Heart left ventricle (tissue), 16 donors: ENCODE measurements at regions not wholly inside any gene's neighbourhood (a gene's known extent, or its start where the extent isn't known, plus 50 kb on each side); places are given as distances from the start of the nearest gene placed in this dataset.

Experiments used
- ATAC-seq, 4 donors: fragments of 200-7000 bp; cut with Tn5 transposase; one replicate each; pipeline ENCODE4 v1.9.1; 2020 to 2022; ENCODE audit warnings: moderate library complexity in 4 of 4, mild to moderate bottlenecking in 3 of 4, moderate number of reproducible peaks in 1 of 4
- DNase-seq, 5 donors: peaks; one replicate each; pipeline ENCODE4 v3.0.0-alpha.2; 2020
- H3K27ac ChIP-seq, 12 donors: fragments of 200-600 bp; sonication (generic) in 4 of 12; one replicate each; pipeline versions ENCODE4 v1.5.0 to v1.8.0; 2016 to 2022; ENCODE audit warnings: mild to moderate bottlenecking in 2 of 12
- H3K27me3 ChIP-seq, 9 donors: fragments of 200-600 bp; sonication (generic) in 2 of 9; one replicate each; pipeline versions ENCODE4 v1.5.1 to v1.8.0; 2016 to 2022; ENCODE audit warnings: mild to moderate bottlenecking in 3 of 9
- H3K36me3 ChIP-seq, 9 donors: fragments of 200-600 bp; sonication (generic) in 2 of 9; one replicate each; pipeline versions ENCODE4 v1.5.0 to v1.8.0; 2018 to 2022; ENCODE audit warnings: mild to moderate bottlenecking in 2 of 9
- H3K4me1 ChIP-seq, 12 donors: fragments of 200-600 bp; sonication (generic) in 4 of 12; one replicate each; pipeline versions ENCODE4 v1.5.0 to v1.8.0; 2016 to 2022; ENCODE audit warnings: mild to moderate bottlenecking in 3 of 12
- H3K4me3 ChIP-seq, 12 donors: fragments of 200-600 bp; sonication (generic) in 4 of 12; one replicate each; pipeline versions ENCODE4 v1.5.0 to v1.8.0; 2017 to 2022; ENCODE audit warnings: mild to moderate bottlenecking in 9 of 12, moderate library complexity in 4 of 12
- H3K9me3 ChIP-seq, 12 donors: fragments of 200-600 bp; sonication (generic) in 4 of 12; one replicate each; pipeline versions ENCODE4 v1.5.0 to v1.8.0; 2016 to 2022; ENCODE audit warnings: mild to moderate bottlenecking in 1 of 12
- CTCF ChIP-seq, 12 donors: fragments of 200-600 bp; sonication (generic) in 4 of 12; IDR thresholded peaks; one replicate each; pipeline versions ENCODE4 v1.5.0 to v1.8.0; 2018 to 2022; ENCODE audit warnings: antibody characterized with exemption in 12 of 12, mild to moderate bottlenecking in 5 of 12
- POLR2A ChIP-seq, 2 donors: fragments of 450-650 bp; IDR thresholded peaks; one replicate each; pipeline ENCODE4 v1.6.1; 2017; ENCODE audit warnings: antibody characterized with exemption in 2 of 2, mild to moderate bottlenecking in 2 of 2, moderate library complexity in 2 of 2
- WGBS, 4 donors: extraction: QIAGEN DNeasy Blood & Tissue Kit in 2 of 4; methylation state at CpG; one replicate each; pipeline versions ENCODE4 v1.1.5 to v1.1.7; 2013 to 2018; 5-methylcytosine and 5-hydroxymethylcytosine counted together
- intact Hi-C, 10 donors: fragments of 100-400 bp; cut with DNase I; formaldehyde crosslinking; loops; one replicate each; pipeline versions ENCODE4 v1.11.1 to v1.14.2; 2022
- donor health status: ischemic (EF 13 %, LVEDD 7.1; RV severe dilation, severe dysfunction).
- donor health status: healthy with polysubstance abuse.
- donor health status: DM: no; HTN: yes; CAD: no.
- donor health status: DM: no; HTN: no; CAD: no.
- donor health status: ischemic (EF 25% LVEDD 6.9; RV normal size, moderate dysfunction).
- donor health status: ischemic (EF 25% LVEDD 5.7; RV mildly dilated, moderate dysfunction).
- donor health status: healthy.
- donor health status: DM: yes; HTN: yes; CAD: no.
- donor health status: ischemic (EF 35%, LVEDD 5.7; RV mildly dilated, moderate dysfunction).
- donor health status: nonischemic (EF 11% LVEDD 7.7; RV severe dilation, severe dysfunction).
- donor health status: DM: yes; HTN: yes; CAD: no.
- donor health status: PGD.
- donor health status: ischemic (EF 29% LVEDD 5.4; RV normal size, mild dysfunction).
- donor health status: nonischemic (EF 23%, LVEDD 6.1; RV moderate dilation, normal function).

GRCh38 chr5:162382839-162383238 lies 315.3 kb downstream of the GABRG2 start:
- H3K4me3 ChIP-seq: no peak overlapping the region
- TF ChIP-seq CTCF (IDR thresholded peaks at IDR 0.05) (no peak), POLR2A (IDR thresholded peaks at IDR 0.05) (no peak)
- WGBS, 4 donors: 60 to 73% (median 63%) methylated on average over 3 of the region's 3 CpGs
- DNase-seq (no peak), ATAC-seq (no peak)
- H3K36me3 ChIP-seq: no peaks in the 10 kb centered on the region
- H3K27me3 ChIP-seq: no peaks in the 10 kb centered on the region
- peaks cover 0 to 6% (median 0%) of the 10 kb centered on the region in 12 donors for H3K9me3 ChIP-seq
- H3K4me1 ChIP-seq: no peaks in the 10 kb centered on the region
- intact Hi-C loops: no loop called here
- no peak overlapping the region for H3K27ac ChIP-seq

GRCh38 chr5:162384225-162384624 lies 316.7 kb downstream of the GABRG2 start:
- DNase-seq: no peak
- Histone ChIP-seq H3K27me3 (no peaks in the 10 kb centered on the region), H3K4me3 (no peak overlapping the region), H3K9me3 (peaks cover 0 to 6% (median 0%) of the 10 kb centered on the region in 12 donors), H3K27ac (no peak overlapping the region), H3K36me3 (no peaks in the 10 kb centered on the region), H3K4me1 (no peaks in the 10 kb centered on the region)
- ATAC-seq: no peak
- TF ChIP-seq CTCF (IDR thresholded peaks at IDR 0.05) (no peak), POLR2A (IDR thresholded peaks at IDR 0.05) (no peak)
- WGBS, 4 donors: 48 to 62% (median 54%) methylated on average over 2 of the region's 2 CpGs
- intact Hi-C loops: no loop called here

GRCh38 chr5:162391833-162392232 lies 324.3 kb downstream of the GABRG2 start:
- no peak for TF ChIP-seq POLR2A (IDR thresholded peaks at IDR 0.05)
- TF ChIP-seq CTCF (IDR thresholded peaks at IDR 0.05): no peak
- Histone ChIP-seq H3K36me3 (no peaks in the 10 kb centered on the region), H3K4me3 (no peak overlapping the region), H3K27ac (no peak overlapping the region), H3K27me3 (no peaks in the 10 kb centered on the region), H3K4me1 (no peaks in the 10 kb centered on the region), H3K9me3 (peaks cover 0 to 26% (median 4%) of the 10 kb centered on the region in 12 donors)
- no peak for ATAC-seq
- 72 to 77% (median 73%) methylated on average over 4 of the region's 4 CpGs for WGBS, 4 donors
- intact Hi-C loops: no loop called here
- DNase-seq: no peak

GRCh38 chr5:162392336-162392735 lies 324.8 kb downstream of the GABRG2 start:
- H3K4me1 ChIP-seq: no peaks in the 10 kb centered on the region
- ATAC-seq (no peak), DNase-seq (no peak)
- H3K4me3 ChIP-seq: no peak overlapping the region
- no peaks in the 10 kb centered on the region for H3K27me3 ChIP-seq
- H3K9me3 ChIP-seq: peaks cover 0 to 26% (median 5%) of the 10 kb centered on the region in 12 donors
- no peaks in the 10 kb centered on the region for H3K36me3 ChIP-seq
- intact Hi-C loops: no loop called here
- TF ChIP-seq CTCF (IDR thresholded peaks at IDR 0.05) (no peak), POLR2A (IDR thresholded peaks at IDR 0.05) (no peak)
- H3K27ac ChIP-seq: no peak overlapping the region
